Hematopoietic multipotent progenitor cell treated with erythropoietin and hydrocortisone succinate and interleukin-3 and kit ligand, for 6 days (in vitro differentiated cells): ENCODE measurements at regions not wholly inside any gene's neighbourhood (a gene's known extent, or its start where the extent isn't known, plus 50 kb on each side); places are given as distances from the start of the nearest gene placed in this dataset.
"Not testable (repeated sequence)": the region's sequence is repeated elsewhere in the genome, so short reads cannot be mapped to it uniquely, and the experiment has no call there.

Experiments used
- DNase-seq: peaks from one replicate; pipeline ENCODE4 v3.0.0-alpha.2; 2015

DNA sequence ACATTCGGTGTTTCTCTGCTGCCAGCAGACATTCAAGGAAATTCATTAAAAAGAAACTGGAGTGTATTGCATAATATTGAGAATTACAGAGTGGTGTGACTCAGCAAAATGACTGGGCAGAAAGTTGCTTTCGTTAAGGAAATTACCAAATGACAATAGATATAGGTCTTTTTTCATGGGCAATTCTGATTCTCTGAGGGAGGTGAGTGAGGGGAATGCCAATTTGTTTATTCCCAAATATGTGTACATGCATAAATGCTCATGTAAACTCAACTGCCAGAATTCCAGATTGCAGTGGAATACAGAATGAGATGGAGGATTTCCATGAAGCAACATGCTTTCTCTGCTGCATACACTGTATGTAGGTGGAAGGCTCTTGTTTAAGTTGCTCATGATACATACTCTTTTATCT is 1730.1 kb downstream of the SLITRK5 start:
- DNase-seq: peak; percentile 63

DNA sequence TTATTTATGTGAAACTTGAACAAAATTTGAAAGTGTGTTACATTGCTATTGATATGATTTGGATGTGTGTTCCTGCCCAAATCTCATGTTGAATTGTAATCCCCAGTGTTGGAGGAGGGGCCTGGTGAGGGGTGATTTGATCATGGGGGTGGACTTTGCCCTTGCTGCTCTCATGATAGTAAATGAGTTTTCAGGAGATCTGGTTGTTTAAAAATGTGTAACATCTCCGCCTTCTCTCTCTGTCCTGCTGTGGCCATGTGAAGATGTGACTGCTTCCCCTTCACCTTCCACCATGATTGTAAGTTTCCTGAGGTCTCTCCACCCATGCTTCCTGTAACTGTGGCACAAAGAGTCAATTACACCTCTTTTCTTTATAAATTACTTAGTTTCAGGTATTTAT is 1731.0 kb downstream of the SLITRK5 start:
- DNase-seq: no peak

DNA sequence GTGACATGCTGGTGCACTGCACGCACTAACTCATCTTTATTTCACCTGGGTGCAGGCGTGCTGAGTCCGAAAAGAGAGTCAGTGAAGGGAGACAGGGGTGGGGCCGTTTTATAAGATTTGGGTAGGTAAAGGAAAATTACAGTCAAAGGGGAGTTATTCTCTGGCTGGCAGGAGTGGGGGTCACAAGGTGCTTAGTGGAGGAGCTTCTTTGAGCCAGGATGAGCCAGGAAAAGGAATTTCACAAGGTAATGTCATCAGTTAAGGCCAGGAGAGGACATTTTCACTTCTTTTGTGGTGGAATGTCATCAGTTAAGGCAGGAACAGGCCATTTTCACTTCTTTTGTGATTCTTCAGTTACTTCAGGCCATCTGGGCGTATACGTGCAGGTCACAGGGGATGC is 1734.9 kb downstream of the SLITRK5 start:
- not testable (repeated sequence) for DNase-seq

DNA sequence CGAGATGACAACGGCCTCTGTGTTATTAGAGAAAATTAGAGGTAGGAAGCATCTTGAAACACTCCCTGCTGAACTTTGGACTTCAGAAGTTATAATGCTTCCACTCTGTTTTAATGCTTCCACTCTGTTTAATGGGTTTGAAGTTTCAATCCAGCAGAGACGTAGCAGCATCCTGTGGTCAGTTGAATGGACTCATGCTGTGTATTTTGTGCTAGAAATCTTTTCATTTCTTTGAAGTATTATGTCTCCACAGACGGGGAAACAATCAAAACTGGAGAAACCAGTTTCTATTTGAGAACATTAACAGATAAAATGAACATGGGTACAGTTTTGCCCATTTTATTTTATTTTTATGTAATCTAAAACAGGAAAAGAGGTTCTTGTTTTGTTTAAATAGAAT is 1736.2 kb downstream of the SLITRK5 start:
- DNase-seq: no peak

DNA sequence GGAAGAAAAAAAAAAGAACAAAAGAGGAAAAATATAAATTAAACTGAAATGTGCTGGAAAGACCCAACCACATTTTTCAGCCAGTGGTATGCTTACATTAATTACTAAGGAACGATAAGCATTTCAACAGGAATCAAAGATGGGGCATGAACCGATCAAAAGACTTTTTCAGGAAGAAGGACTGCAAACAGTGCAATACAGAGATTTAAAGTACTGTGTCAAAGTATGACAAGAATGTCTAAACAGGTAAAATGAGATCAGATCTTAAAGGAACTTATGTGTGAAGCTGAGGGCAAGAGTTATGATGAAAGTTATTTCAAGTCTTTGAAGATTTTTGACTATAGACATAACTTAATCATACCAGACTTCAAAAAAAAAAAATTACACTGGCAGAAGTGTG is 1761.8 kb downstream of the SLITRK5 start:
- no peak for DNase-seq

DNA sequence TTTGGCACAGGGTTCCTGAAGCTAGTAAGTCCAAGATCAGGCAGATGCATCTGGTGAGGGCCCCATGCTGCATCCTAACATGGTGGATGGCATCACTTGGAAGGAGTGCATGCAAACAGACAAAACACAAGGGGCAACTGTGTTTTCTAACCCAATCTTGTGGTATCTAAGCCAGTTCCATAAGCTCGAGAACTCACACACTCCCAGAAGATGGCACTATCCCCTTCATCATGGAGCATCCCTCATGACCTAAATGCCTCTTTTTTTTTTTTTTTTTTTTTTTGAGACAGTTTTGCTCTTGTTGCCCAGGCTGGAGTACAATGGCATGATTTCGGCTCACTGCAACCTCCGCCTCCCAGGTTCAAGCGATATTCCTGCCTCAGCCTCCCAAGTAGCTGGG is 1763.5 kb downstream of the SLITRK5 start:
- DNase-seq: not testable (repeated sequence)

DNA sequence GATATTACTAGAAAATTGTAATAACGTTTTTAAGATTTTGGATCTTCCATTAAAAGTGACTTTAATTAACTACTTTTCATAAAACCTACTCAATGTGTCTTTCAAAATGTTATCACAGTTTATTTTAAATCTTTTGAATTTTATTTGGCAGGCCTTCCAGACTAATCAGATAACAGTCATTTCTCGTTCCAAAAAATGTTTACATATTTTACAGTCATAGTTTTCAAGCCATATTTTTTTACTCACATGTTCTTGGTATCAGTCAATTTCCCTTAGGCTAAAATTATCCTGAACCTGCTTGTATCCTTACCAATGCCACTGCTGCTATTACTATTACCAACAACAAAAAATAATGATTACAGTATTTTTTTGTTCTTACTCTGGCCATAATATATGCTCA is 1783.5 kb downstream of the SLITRK5 start:
- no peak for DNase-seq

DNA sequence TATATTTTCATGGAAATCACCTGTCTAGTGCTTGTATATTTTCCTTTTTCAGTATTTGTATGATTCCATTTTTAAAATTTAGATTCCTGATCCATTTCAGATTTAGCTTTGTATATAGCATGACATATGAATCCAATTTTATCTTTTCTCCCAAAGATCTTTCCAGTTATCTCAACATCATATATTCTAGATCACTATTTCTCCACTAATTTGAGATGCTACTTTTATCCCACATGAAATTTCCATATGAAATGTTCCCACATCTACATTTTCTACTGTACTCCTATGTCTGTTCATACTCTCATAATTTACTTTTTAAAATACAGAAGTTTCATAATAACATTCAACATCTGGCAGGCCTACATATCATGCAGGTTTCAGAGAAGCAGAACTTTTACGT is 1784.1 kb downstream of the SLITRK5 start:
- no peak for DNase-seq

DNA sequence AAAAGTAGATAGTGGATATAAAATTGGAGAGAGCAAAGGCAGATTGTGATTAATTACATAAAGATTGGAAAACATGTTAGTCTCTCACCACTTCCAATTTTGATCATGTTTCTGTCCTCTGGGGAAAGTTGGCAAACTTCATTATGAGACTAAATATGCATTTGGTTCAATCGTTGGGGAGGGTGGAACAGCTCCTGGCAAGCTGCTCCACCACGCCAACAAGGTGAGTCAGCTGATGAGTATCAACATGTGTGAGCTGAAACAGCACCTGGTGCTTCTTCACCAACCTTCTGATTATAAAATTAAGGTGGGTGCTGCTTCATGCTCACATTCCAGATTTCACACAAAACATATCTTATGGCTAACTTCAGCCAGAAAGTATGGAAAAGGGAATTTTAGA is 1784.6 kb downstream of the SLITRK5 start:
- DNase-seq: no peak

DNA sequence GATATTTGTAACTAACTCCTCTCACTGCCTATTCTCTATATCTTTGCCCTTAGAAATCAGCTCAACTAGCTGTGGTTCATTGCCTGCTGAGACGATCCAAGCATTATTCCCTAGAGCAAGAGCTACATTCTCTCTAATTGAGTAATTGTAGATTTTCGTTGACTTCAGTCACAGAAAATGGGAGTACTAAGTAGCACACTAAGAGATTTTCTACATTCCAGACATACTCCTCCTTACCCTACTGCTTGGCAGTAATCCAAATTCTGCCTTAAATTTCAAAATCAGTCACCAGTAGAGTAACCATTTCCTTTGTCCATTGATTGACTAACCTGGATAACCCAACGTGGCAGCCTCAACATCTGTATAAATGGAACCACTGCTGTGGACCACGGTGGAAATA is 1786.8 kb downstream of the SLITRK5 start:
- no peak for DNase-seq

DNA sequence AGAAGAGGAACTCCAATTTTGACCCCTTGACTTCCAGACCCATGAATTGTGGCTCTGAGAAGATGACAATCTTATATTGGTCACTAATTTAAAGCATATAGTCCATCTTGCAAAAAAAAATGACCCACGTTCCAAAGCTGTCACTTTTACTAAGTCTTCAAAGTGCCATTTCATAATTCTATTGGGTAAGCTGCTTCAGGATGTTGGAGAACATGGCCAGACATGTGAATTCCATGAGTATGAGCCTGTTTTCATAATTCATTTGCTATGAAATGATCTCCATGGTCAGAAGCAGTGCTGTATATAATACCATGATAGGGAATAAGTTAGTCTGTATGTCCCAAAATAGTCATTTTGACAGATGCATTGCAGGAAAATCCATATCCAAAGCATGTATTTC is 1787.3 kb downstream of the SLITRK5 start:
- DNase-seq: no peak

DNA sequence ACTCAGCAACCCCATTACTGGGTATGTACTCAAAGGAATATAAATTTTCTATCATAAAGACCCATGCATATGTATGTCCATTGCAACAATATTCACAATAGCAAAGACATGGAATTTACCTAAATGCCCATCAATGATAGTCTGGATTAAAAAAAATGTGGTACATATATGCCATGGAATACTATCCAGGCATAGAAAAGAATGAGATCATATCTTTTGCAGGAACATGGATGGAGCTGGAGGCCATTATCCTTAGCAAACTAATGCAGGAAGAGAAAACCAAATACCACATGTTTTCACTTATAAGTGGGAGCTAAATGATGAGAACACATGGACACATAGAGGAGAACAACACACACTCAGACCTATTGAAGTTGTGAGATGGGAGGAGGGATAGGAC is 1789.7 kb downstream of the SLITRK5 start:
- not testable (repeated sequence) for DNase-seq

DNA sequence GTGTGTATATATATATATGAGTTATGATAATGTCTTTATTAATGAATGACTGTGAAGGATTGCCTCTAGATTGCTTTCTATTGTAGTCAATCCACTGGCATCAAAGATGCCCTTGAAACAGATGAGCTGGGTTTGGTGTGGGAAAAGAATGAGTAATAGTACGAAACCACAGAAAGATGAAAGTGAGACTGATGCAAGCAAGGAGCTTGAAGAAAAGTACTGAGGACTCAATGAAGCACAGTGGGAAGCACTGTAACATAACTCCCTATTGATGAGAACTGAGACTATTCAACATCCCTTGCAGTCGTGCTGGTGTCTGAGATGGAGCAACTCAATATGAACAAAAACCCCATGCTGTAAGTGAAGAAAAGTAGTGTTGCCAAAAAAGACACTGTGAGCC is 1794.2 kb downstream of the SLITRK5 start:
- no peak for DNase-seq

DNA sequence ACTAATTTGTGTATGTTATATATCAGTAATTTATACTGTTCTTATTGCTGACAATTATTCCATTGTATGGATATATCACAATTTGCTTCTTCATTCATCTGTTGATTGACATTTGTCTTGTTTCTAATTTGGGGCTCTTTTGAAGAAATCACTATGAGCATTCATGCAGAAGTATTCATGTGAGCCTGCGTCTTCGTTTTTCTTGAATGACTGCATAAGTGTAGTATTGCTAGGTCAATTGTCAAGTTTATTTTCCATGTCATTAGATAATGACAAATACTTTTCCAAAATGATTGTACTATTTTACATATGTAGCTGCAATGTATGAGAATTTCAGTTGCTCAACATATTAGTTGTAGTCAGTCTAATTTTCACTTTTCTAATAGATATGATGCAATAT is 1796.9 kb downstream of the SLITRK5 start:
- DNase-seq: no peak

DNA sequence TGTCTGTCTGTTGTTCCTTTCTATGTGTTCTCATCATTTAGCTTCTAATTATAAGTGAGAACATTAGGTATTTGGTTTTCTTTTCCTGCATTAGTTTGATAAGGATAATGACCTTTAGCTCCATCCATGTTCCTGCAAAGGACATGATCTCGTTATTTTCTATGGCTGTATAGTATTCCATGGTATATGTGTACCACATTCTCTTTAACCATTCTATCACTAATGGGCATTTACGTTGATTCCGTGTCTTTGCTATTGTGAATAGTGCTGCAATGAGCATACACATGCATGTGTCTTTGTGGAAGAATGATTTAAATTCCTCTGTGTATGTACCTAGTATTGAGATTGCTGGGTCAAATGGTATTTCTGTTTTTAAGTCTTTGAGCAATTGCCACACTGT is 1799.7 kb downstream of the SLITRK5 start:
- DNase-seq: no peak

DNA sequence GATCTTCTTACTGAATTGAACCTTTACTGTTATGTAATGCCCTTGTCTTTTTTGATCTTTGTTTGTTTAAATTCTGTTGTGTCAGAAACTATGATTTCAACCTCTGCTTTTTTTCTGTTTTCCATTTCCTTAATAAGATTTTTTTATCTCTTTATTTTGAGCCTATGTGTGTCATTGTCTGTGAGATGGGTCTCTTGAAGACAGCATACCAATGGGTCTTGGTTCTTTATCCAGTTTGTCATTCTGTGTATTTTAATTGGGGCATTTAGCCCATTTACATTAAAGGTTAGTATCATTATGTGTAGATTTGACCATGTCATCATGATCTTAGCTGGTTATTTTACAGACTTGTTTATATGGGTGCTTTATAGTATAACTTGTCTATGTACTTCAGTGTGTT is 1803.3 kb downstream of the SLITRK5 start:
- DNase-seq: no peak

DNA sequence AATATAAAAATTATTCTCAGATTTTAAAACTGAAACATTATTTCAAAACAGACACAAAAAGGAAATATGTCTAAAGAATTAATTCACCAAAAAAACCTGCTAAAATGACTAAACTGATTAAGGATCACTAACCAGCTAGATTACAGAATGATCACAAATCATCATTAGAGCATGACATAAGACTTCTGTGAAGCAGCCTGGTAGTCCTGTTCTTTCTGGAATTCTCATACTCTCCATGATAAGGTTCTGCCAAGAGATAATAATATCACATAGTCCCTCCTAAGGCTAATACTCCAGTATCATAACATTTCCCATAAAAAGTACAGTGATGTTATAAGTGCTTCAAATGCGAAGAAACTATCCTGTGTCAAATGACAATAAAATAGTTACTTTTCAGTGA is 1814.9 kb downstream of the SLITRK5 start:
- no peak for DNase-seq

DNA sequence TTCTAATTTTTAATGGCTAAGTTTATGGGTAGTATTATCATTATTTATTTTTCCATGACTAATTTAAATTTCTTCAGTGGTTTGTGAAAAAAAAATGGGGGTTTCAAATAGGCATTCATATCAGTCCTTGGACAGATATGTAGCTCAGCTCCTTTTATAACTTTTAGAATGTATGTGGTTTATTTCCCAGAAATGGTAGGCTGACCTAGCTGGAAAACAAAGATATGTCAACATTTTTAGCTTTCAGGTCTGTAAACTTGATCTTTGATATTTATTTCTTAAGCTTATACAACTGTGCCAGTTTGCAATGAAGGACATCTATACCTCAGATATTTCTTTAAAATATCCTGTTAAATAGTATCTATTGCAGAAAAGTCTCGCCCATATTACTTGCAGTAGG is 1815.5 kb downstream of the SLITRK5 start:
- no peak for DNase-seq

DNA sequence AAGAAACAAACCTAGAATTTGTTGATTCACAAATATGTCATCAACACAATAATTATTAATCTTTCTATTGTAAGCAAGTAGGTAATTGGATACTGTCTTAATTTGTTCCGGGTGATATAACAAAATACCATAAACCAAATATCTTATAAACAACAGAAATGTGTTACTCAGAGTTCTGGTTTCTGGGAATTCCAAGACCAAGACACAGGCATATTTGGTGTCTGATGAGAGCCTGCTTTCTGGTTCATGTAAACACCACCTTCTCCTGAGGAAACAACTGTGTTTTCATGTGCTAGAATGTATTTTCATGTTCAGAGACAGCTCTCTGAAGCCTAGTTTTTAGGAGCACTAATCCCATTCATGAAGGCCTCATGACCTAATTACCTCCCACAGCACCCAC is 1819.5 kb downstream of the SLITRK5 start:
- no peak for DNase-seq

DNA sequence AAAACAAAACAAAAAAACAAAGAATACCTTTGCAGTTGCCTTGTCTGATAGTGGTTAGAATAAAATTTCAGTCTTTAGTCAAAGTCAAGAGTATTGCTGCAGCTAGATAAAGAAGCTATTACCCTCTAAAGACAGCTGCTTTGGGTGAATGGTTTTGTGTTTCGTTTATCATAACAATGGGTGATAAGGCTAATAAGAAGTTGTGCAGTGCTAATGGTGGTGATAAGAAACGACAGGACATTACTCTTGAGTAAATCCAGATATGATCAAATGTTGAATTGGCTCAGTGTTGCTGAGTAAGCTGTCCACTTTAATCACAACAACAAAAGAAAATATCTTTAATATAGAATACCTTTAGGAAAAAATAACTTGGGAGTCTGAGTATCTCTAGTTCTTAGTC is 1825.3 kb downstream of the SLITRK5 start:
- no peak for DNase-seq

DNA sequence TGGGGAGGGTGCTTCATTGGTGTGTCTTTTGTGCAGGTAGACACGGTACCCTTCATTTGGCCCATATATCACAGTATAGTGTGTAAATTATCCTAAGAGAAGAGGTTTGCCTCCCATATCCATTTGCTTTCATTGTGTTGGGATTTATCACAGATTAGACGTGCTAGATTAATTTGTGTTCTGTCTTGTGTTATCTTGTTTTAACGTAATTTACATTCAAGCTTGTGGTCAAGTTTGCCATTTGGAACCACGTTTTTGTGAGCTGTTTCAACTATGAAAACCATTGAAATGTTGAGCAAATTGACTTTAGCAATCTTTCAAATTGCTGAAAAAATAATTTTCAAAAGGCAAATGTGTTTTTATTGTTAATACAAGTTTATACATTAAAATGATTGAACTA is 1826.5 kb downstream of the SLITRK5 start:
- DNase-seq: no peak

DNA sequence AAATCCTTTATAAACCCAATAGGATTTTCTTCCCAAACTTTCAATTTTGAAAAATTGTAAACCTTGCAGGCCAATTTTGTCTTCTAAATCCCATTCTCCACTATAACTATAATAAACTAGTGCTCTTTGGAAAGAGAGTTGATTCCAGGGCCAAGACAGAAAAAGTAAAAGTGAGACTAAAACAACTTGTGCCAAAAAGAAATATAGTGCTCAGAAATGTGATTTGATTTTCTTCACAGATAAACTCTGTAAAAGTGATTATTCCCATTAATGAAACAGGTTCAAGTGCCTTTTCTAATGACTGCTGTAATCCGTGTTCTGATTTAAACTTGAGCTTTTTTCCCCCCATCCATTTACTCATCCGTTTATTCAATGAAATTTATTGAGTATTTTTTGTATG is 1831.1 kb downstream of the SLITRK5 start:
- DNase-seq: no peak

DNA sequence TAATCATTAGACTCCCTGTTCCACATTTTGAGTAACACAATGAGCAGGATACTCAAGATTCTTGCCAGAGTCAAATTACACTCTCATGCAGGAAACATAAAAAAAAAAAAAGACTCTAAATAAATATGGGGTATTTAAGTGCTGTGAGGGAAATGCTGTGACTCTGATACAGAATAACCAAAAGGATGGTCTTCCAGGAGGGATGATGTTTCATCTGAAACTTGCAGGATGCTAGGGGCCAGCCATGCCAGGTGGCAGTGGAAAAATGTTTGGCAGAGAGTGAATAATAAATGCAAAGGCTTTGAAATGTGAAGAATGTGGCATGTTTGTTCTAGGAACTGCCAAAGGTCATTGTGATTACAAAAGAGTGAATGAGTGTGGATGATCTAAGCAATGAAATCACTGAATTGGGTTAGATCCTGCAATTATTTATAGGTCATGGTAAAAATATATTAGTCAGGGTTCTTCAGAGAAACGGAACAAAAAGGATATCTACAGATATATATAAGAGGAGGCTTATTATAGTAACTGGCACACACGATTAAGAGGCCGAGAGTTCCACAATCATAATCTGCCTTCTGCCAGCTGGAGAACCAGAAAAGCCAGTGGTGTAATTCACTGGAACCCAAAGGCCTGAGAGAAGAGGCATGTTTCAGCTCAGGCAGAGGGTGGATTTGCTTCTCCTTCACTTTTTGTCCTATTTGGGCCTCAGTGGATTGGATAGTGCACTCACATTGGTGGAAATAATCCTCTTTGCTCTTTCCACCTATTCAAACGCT is 1832.8 kb upstream of the MIR17HG start:
- no peak for DNase-seq

DNA sequence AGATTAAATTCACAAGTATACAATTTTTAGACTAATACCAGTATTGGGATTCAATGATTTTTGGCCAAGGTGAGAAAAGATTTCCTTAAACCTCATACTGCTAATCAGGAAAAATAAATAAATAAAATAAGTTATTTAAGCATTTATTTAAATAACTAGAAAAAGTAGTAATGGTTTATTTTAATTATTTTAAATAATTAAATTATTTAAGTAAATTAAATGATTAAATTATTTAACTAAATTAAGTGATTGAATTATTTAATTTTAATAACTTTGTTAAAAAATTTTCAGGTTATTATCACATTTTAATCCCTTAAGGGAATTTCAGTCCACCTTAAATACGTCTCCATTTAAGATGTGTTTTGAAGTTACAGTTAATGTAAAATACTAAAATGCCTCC is 1831.5 kb upstream of the MIR17HG start:
- no peak for DNase-seq

DNA sequence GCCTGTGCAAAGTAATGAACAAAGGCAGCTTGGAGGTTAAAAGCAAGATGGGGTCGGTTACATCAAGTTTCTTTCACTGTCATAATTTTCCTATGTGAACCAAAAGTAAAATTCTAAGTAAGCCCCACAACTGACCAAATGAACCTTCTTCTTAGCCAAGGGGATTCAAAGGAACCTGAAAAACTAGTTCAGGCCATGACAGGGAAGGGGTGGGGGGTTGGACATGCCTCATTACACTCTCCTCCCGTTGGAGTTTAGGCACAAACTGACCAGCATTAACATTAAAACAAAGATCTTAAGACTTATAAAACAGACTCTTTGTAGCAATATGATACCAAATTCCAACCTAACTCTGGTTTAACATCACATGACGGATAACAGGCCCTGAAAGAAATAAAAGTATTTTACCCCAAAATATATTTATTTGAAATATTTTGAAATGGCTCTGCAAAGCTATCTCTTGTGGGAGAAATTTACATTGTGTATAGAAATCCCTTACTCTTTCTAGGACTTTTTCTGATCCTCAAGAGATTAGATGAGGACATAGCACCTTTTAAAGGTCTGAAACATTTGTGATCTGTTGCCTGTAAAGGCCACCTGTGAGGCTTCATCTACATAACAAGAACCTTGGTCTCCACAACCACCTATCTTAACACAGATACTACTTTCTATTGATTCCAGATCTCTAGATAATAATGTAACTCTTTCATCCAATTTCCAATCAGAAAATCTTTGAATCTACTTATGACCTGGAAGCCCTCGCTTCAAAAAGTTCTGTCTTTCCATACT is 1829.0 kb upstream of the MIR17HG start:
- no peak for DNase-seq
